ENCODE measurements at regions not wholly inside any gene's neighbourhood (a gene's known extent, or its start where the extent isn't known, plus 50 kb on each side); places are given as distances from the start of the nearest gene placed in this dataset.

GRCh38 chr2:145501920-145502319 lies 982.0 kb upstream of the ZEB2 start:
- WGBS (ENCODE audit: extremely low coverage, insufficient read length, low lambda C conversion rate) = no CpG with 5 or more reads among the region's 3 CpGs
- Histone ChIP-seq H3K4me2 (ENCODE audit: insufficient read depth, insufficient read length, low read length) (no peak overlapping the region), H3K4ac (ENCODE audit: low read depth, low read length) (no peak overlapping the region), H2AK5ac (ENCODE audit: insufficient read length, low read length) (no peak overlapping the region), H2BK5ac (ENCODE audit: insufficient read length, low read length) (no peak overlapping the region), H3K9ac (ENCODE audit: extremely low read depth, insufficient read length, low read length) (no peak overlapping the region), H3K14ac (ENCODE audit: insufficient read depth, low read length) (no peak overlapping the region), H3K56ac (ENCODE audit: insufficient read length, low read depth, low read length) (no peak overlapping the region), H4K5ac (ENCODE audit: insufficient read length, low read depth, low read length) (no peak overlapping the region), H3K23ac (ENCODE audit: insufficient read length, low read depth, low read length) (no peak overlapping the region), H2BK15ac (ENCODE audit: low read depth, low read length) (no peak overlapping the region), H3K4me1 (ENCODE audit: insufficient read depth, low read length) (no peaks in the 10 kb centered on the region), H3K18ac (ENCODE audit: insufficient read length, low read depth, low read length) (no peak overlapping the region), H3K27me3 (ENCODE audit: insufficient read depth, low read length) (no peaks in the 10 kb centered on the region), H2AFZ (ENCODE audit: low read length) (no peak overlapping the region), H4K20me1 (ENCODE audit: control insufficient read depth, insufficient read depth, insufficient read length) (no peaks in the 10 kb centered on the region), H2BK20ac (ENCODE audit: low read depth, low read length, poor library complexity, severe bottlenecking) (no peak overlapping the region), H3T11ph (ENCODE audit: low read length) (no peak overlapping the region), H3K79me1 (ENCODE audit: insufficient read depth, low read depth, low read length, poor library complexity, severe bottlenecking) (no peaks in the 10 kb centered on the region), H3K23me2 (ENCODE audit: insufficient read length, low read depth, low read length, poor library complexity, severe bottlenecking) (no peaks in the 10 kb centered on the region), H3K79me2 (ENCODE audit: insufficient read depth, low read length) (no peaks in the 10 kb centered on the region), H2BK120ac (ENCODE audit: low read depth, low read length, poor library complexity, severe bottlenecking) (no peak overlapping the region), H3K9me3 (ENCODE audit: control insufficient read depth, low read depth, low read length) (no peaks in the 10 kb centered on the region), H2BK12ac (ENCODE audit: insufficient read length, low read depth, low read length) (no peak overlapping the region), H3K27ac (ENCODE audit: insufficient read length, low read depth, low read length) (no peak overlapping the region), H4K91ac (ENCODE audit: insufficient read length, low read depth, low read length) (no peak overlapping the region), H4K8ac (replicated peaks; ENCODE audit: insufficient read length, low read depth, low read length) (no peak overlapping the region)
- H3K36me3 Mint-ChIP-seq (ENCODE audit: insufficient read depth in 1 of 3, low read depth in 3 of 3) = no peaks in the 10 kb centered on the region; a peak in 1 of 7 replicates
- no peak overlapping the region for H3K4me3 Mint-ChIP-seq
- no peak overlapping the region for H3K27ac Mint-ChIP-seq
- H3K9me3 Mint-ChIP-seq = peaks cover 0 to 3% of the 10 kb centered on the region in 2 experiments; a peak in 3 of 5 replicates
- peaks cover 0 to 4% of the 10 kb centered on the region in 2 experiments; a peak in 1 of 4 replicates for H3K4me1 Mint-ChIP-seq
- no peak for TF ChIP-seq CTCF (conservative IDR thresholded peaks at IDR 0.05)
- H3K27me3 Mint-ChIP-seq (ENCODE audit: low read depth) = no peaks in the 10 kb centered on the region
- no peak for DNase-seq
